OCI-LY7 (cell line): ENCODE measurements at regions not wholly inside any gene's neighbourhood (a gene's known extent, or its start where the extent isn't known, plus 50 kb on each side); places are given as distances from the start of the nearest gene placed in this dataset.

Experiments
- CTCF ChIP-seq: fragments of 200-600 bp; sonication (generic); conservative IDR thresholded peaks from 2 replicates; pipeline ENCODE4 v1.5.1; 2014; ENCODE audit warnings: mild to moderate bottlenecking, antibody characterized with exemption, low read length, moderate library complexity, mixed read lengths
- EZH2phosphoT487 ChIP-seq: fragments of 200-600 bp; sonication (generic); IDR thresholded peaks from 2 replicates; pipeline ENCODE4 v1.6.1; 2018; ENCODE audit warnings: low read depth, borderline replicate concordance, mild to moderate bottlenecking, mixed run types, antibody characterized with exemption, low read length, moderate library complexity, mixed read lengths

- no peak for TF ChIP-seq CTCF
- TF ChIP-seq EZH2phosphoT487, result no peak
Observed at GRCh38 chr6:103925317-103925716, 934.4 kb downstream of the HACE1 start.
